ENCODE measurements at regions not wholly inside any gene's neighbourhood (a gene's known extent, or its start where the extent isn't known, plus 50 kb on each side); places are given as distances from the start of the nearest gene placed in this dataset.

- Histone ChIP-seq H4K20me1 (ENCODE audit: low read length) (no peaks in the 10 kb centered on the region), H3K79me2 (ENCODE audit: low read length) (no peaks in the 10 kb centered on the region), H3K4me3 (ENCODE audit: low read length) (no peak overlapping the region), H3K4me2 (ENCODE audit: low read length) (no peak overlapping the region), H3K4me1 (ENCODE audit: insufficient read depth, low read length) (peaks cover 19% of the 10 kb centered on the region), H3K27me3 (ENCODE audit: low read length) (no peaks in the 10 kb centered on the region), H3K9ac (ENCODE audit: low read length) (no peak overlapping the region), H3K27ac (ENCODE audit: low read length) (no peak overlapping the region), H2AFZ (ENCODE audit: low read length) (no peak overlapping the region), H3K9me3 (ENCODE audit: low read length) (peaks cover 9% of the 10 kb centered on the region; the same call in 1 of the 2 replicates), H3K9me2 (replicated peaks; ENCODE audit: low read length) (no peaks in the 10 kb centered on the region), H3F3A (ENCODE audit: low read length, unreplicated experiment) (no peaks in the 10 kb centered on the region), H3K36me3 (ENCODE audit: low read depth, low read length) (no peaks in the 10 kb centered on the region)
- intact Hi-C loops (cut with micrococcal nuclease) = no loop called here
- no TSS peak for BruUV-seq (replicated peaks)
- POLR2A ChIA-PET (ENCODE audit: unreplicated experiment) = no interaction called here
- TF ChIP-seq EZH2phosphoT487 (IDR thresholded peaks at IDR 0.05; ENCODE audit: borderline replicate concordance, low read length) (no peak), EZH2 (IDR thresholded peaks at IDR 0.05; ENCODE audit: low read length, unreplicated experiment) (no peak)
- TF ChIP-seq, protein P1, sequence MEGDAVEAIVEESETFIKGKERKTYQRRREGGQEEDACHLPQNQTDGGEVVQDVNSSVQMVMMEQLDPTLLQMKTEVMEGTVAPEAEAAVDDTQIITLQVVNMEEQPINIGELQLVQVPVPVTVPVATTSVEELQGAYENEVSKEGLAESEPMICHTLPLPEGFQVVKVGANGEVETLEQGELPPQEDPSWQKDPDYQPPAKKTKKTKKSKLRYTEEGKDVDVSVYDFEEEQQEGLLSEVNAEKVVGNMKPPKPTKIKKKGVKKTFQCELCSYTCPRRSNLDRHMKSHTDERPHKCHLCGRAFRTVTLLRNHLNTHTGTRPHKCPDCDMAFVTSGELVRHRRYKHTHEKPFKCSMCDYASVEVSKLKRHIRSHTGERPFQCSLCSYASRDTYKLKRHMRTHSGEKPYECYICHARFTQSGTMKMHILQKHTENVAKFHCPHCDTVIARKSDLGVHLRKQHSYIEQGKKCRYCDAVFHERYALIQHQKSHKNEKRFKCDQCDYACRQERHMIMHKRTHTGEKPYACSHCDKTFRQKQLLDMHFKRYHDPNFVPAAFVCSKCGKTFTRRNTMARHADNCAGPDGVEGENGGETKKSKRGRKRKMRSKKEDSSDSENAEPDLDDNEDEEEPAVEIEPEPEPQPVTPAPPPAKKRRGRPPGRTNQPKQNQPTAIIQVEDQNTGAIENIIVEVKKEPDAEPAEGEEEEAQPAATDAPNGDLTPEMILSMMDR (conservative IDR thresholded peaks at IDR 0.05; ENCODE audit: low read depth, low read length) = no peak
- CTCF ChIA-PET = no interaction called here
- DNase-seq = no peak
- ATAC-seq = no peak
These were observed 56.0 kb upstream of the PLSCR4 start for GRCh38 chr3:146306656-146307455.

DNA sequence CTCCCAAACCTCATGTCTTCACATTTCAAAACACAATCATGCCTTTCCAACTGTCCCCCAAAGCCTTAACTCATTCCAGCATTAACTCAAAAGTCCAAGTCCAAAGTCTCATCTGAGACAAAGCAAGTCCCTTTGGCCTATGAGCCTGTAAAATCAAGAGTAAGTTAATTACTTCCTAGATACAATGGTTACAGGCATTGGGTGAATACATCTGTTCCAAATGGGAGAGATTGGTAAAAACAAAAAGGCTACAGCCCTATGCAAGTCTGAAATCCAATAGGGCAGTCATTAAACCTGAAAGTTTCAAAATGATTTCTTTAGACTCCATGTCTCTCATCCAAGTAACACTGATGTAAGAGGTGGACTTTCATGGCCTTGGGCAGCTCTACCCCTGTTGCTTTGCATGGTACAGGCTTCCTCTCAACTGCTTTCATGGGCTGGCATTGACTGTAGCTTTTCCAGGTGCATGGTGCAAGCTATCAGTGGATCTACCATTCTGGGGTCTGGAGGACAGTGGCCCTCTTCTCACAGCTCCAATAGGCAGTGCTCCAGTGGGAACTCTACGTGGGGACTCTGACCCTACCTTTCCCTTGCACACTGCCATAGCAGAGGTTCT is 55.0 kb upstream of the PLSCR4 start:
- Histone ChIP-seq H2AFZ (ENCODE audit: low read length) (no peak overlapping the region), H3K9me3 (ENCODE audit: low read length) (peaks cover 7% of the 10 kb centered on the region; the same call in 1 of the 2 replicates), H3K9ac (ENCODE audit: low read length) (no peak overlapping the region), H3K4me1 (ENCODE audit: insufficient read depth, low read length) (peaks cover 19% of the 10 kb centered on the region), H3K27me3 (ENCODE audit: low read length) (no peaks in the 10 kb centered on the region), H3K9me2 (replicated peaks; ENCODE audit: low read length) (no peaks in the 10 kb centered on the region), H4K20me1 (ENCODE audit: low read length) (no peaks in the 10 kb centered on the region), H3K36me3 (ENCODE audit: low read depth, low read length) (no peaks in the 10 kb centered on the region), H3F3A (ENCODE audit: low read length, unreplicated experiment) (no peaks in the 10 kb centered on the region), H3K4me2 (ENCODE audit: low read length) (no peak overlapping the region), H3K79me2 (ENCODE audit: low read length) (no peaks in the 10 kb centered on the region), H3K4me3 (ENCODE audit: low read length) (no peak overlapping the region), H3K27ac (ENCODE audit: low read length) (no peak overlapping the region)
- ChIA-PET CTCF (no interaction called here), POLR2A (ENCODE audit: unreplicated experiment) (no interaction called here)
- intact Hi-C loops (cut with micrococcal nuclease) = no loop called here
- ATAC-seq (no peak), DNase-seq (no peak)
- TF ChIP-seq EZH2 (IDR thresholded peaks at IDR 0.05; ENCODE audit: low read length, unreplicated experiment) = no peak
- TF ChIP-seq EZH2phosphoT487 (IDR thresholded peaks at IDR 0.05; ENCODE audit: borderline replicate concordance, low read length) = no peak
- TF ChIP-seq, protein P1 (conservative IDR thresholded peaks at IDR 0.05; ENCODE audit: low read depth, low read length) = no peak
- no TSS peak for BruUV-seq (replicated peaks)

- Histone ChIP-seq H3K9ac (ENCODE audit: low read length) (no peak overlapping the region), H3K9me3 (ENCODE audit: low read length) (0 out of 2 replicates have a peak, but pooled peaks cover 3% of the 10 kb centered on the region), H3K36me3 (ENCODE audit: low read depth, low read length) (no peaks in the 10 kb centered on the region), H3F3A (ENCODE audit: low read length, unreplicated experiment) (no peaks in the 10 kb centered on the region), H4K20me1 (ENCODE audit: low read length) (no peaks in the 10 kb centered on the region), H3K27me3 (ENCODE audit: low read length) (no peaks in the 10 kb centered on the region), H2AFZ (ENCODE audit: low read length) (no peak overlapping the region), H3K4me3 (ENCODE audit: low read length) (no peak overlapping the region), H3K79me2 (ENCODE audit: low read length) (no peaks in the 10 kb centered on the region), H3K27ac (ENCODE audit: low read length) (no peak overlapping the region), H3K4me1 (ENCODE audit: insufficient read depth, low read length) (no peaks in the 10 kb centered on the region), H3K4me2 (ENCODE audit: low read length) (no peak overlapping the region), H3K9me2 (replicated peaks; ENCODE audit: low read length) (no peaks in the 10 kb centered on the region)
- DNase-seq (no peak), ATAC-seq (no peak)
- BruUV-seq (replicated peaks) = no TSS peak
- ChIA-PET POLR2A (ENCODE audit: unreplicated experiment) (no interaction called here), CTCF (no interaction called here)
- intact Hi-C loops (cut with micrococcal nuclease) = no loop called here
- TF ChIP-seq EZH2 (IDR thresholded peaks at IDR 0.05; ENCODE audit: low read length, unreplicated experiment) (no peak), EZH2phosphoT487 (IDR thresholded peaks at IDR 0.05; ENCODE audit: borderline replicate concordance, low read length) (no peak)
- TF ChIP-seq, protein P1 (conservative IDR thresholded peaks at IDR 0.05; ENCODE audit: low read depth, low read length) = no peak
These were observed 49.9 kb upstream of the PLSCR4 start for GRCh38 chr3:146300768-146301167.

Measured in PC-3 (cell line).